ENCODE measurements at regions not wholly inside any gene's neighbourhood (a gene's known extent, or its start where the extent isn't known, plus 50 kb on each side); places are given as distances from the start of the nearest gene placed in this dataset.
"Not testable (repeated sequence)": the region's sequence is repeated elsewhere in the genome, so short reads cannot be mapped to it uniquely, and the experiment has no call there.

- Histone ChIP-seq H3K9me3 (no peaks in the 10 kb centered on the region), H3K36me3 (no peaks in the 10 kb centered on the region), H3K4me3 (no peak overlapping the region), H3K27ac (no peak overlapping the region), H3K27me3 (no peaks in the 10 kb centered on the region), H3K4me1 (no peaks in the 10 kb centered on the region)
- TF ChIP-seq POLR2A (IDR thresholded peaks at IDR 0.05) = no peak
- TF ChIP-seq EP300 (IDR thresholded peaks at IDR 0.05; ENCODE audit: low read depth) = no peak
- TF ChIP-seq CTCF (IDR thresholded peaks at IDR 0.05) = no peak
- no peak for TF ChIP-seq POLR2AphosphoS5 (IDR thresholded peaks at IDR 0.05)
- in situ Hi-C loops (cut with MboI; ENCODE audit: low pct_ligation_motif_present in 1 of 4, low pct_unique_long_range_greater_than_20kb in 1 of 4, low sequenced_read_pairs in 3 of 4) = no loop called here
- intact Hi-C loops (cut with DNase I; ENCODE audit: low total_unique reads) = no loop called here
- 65 to 90% methylated on average over 2 to 3 of the region's 3 CpGs for WGBS, 2 donors (ENCODE audit: low coverage in 1 of 2)
- no peak for DNase-seq
These were observed 151.7 kb upstream of the MOCS2 start for GRCh38 chr5:53261245-53261644.

- Histone ChIP-seq H3K27me3 (no peaks in the 10 kb centered on the region), H3K4me3 (no peak overlapping the region), H3K27ac (no peak overlapping the region), H3K4me1 (no peaks in the 10 kb centered on the region), H3K9me3 (no peaks in the 10 kb centered on the region), H3K36me3 (no peaks in the 10 kb centered on the region)
- in situ Hi-C loops (cut with MboI; ENCODE audit: low pct_ligation_motif_present in 1 of 4, low pct_unique_long_range_greater_than_20kb in 1 of 4, low sequenced_read_pairs in 3 of 4) = no loop called here
- intact Hi-C loops (cut with DNase I; ENCODE audit: low total_unique reads) = no loop called here
- no peak for TF ChIP-seq POLR2AphosphoS5 (IDR thresholded peaks at IDR 0.05)
- TF ChIP-seq POLR2A (IDR thresholded peaks at IDR 0.05) = no peak
- peak; percentile 9 to 21 (median 19) for TF ChIP-seq CTCF (IDR thresholded peaks at IDR 0.05)
- no peak for TF ChIP-seq EP300 (IDR thresholded peaks at IDR 0.05; ENCODE audit: low read depth)
- no peak for DNase-seq
- WGBS, 2 donors (ENCODE audit: low coverage in 1 of 2) = 84 to 85% methylated on average over 4 of the region's 4 CpGs
These were observed 152.9 kb upstream of the MOCS2 start for GRCh38 chr5:53262348-53262970.

- no peak overlapping the region for H3K4me3 ChIP-seq
- TF ChIP-seq POLR2A (IDR thresholded peaks at IDR 0.05) = no peak
- no peak for TF ChIP-seq CTCF (IDR thresholded peaks at IDR 0.05)
- no peak for TF ChIP-seq EP300 (IDR thresholded peaks at IDR 0.05; ENCODE audit: low read depth)
- TF ChIP-seq POLR2AphosphoS5 (IDR thresholded peaks at IDR 0.05) = no peak
- H3K27ac ChIP-seq = no peak overlapping the region
- no peaks in the 10 kb centered on the region for H3K36me3 ChIP-seq
- intact Hi-C loops (cut with DNase I; ENCODE audit: low total_unique reads) (no loop called here), in situ Hi-C loops (cut with MboI; ENCODE audit: low pct_ligation_motif_present in 1 of 4, low pct_unique_long_range_greater_than_20kb in 1 of 4, low sequenced_read_pairs in 3 of 4) (no loop called here)
- no peaks in the 10 kb centered on the region for H3K9me3 ChIP-seq
- WGBS, 2 donors (ENCODE audit: low coverage in 1 of 2) = 96% methylated on average over 1 of the region's 1 CpG; no CpG with 5 or more reads in 1 of the 2 donors
- no peaks in the 10 kb centered on the region for H3K4me1 ChIP-seq
- no peak for DNase-seq
- no peaks in the 10 kb centered on the region for H3K27me3 ChIP-seq
These were observed 153.6 kb upstream of the MOCS2 start for GRCh38 chr5:53263151-53263550.

- intact Hi-C loops (cut with DNase I; ENCODE audit: low total_unique reads) = no loop called here
- Histone ChIP-seq H3K4me3 (no peak overlapping the region), H3K36me3 (no peaks in the 10 kb centered on the region), H3K27ac (no peak overlapping the region), H3K4me1 (no peaks in the 10 kb centered on the region), H3K9me3 (no peaks in the 10 kb centered on the region), H3K27me3 (no peaks in the 10 kb centered on the region)
- WGBS, 2 donors (ENCODE audit: low coverage in 1 of 2) = 49% methylated on average over 2 of the region's 2 CpGs; no CpG with 5 or more reads in 1 of the 2 donors
- no peak for TF ChIP-seq POLR2AphosphoS5 (IDR thresholded peaks at IDR 0.05)
- TF ChIP-seq POLR2A (IDR thresholded peaks at IDR 0.05) = no peak
- no peak for TF ChIP-seq CTCF (IDR thresholded peaks at IDR 0.05)
- no peak for TF ChIP-seq EP300 (IDR thresholded peaks at IDR 0.05; ENCODE audit: low read depth)
- DNase-seq = no peak
- in situ Hi-C loops (cut with MboI; ENCODE audit: low pct_ligation_motif_present in 1 of 4, low pct_unique_long_range_greater_than_20kb in 1 of 4, low sequenced_read_pairs in 3 of 4) = no loop called here
These were observed 155.5 kb upstream of the MOCS2 start for GRCh38 chr5:53265043-53265442.

- DNase-seq; H3K9me3 ChIP-seq; H3K36me3 ChIP-seq; intact Hi-C loops (cut with DNase I; ENCODE audit: low total_unique reads); H3K27ac ChIP-seq; H3K4me3 ChIP-seq; H3K4me1 ChIP-seq; in situ Hi-C loops (cut with MboI; ENCODE audit: low pct_ligation_motif_present in 1 of 4, low pct_unique_long_range_greater_than_20kb in 1 of 4, low sequenced_read_pairs in 3 of 4); H3K27me3 ChIP-seq: not testable (repeated sequence)
- 83% methylated on average over 7 of the region's 7 CpGs; no CpG with 5 or more reads in 1 of the 2 donors for WGBS, 2 donors (ENCODE audit: low coverage in 1 of 2)
These were observed 158.7 kb upstream of the MOCS2 start for GRCh38 chr5:53268241-53268640.
